H1 (cell line): ENCODE measurements at regions not wholly inside any gene's neighbourhood (a gene's known extent, or its start where the extent isn't known, plus 50 kb on each side); places are given as distances from the start of the nearest gene placed in this dataset.

Experiments
- MAX ChIP-seq: IDR thresholded peaks from 2 replicates; pipeline ENCODE4 v1.6.1; 2012; ENCODE audit warnings: inconsistent platforms

GRCh38 chr20:50313522-50313820, 122.8 kb downstream of the CEBPB start (continued):
- TF ChIP-seq MAX: no peak
- TF ChIP-seq, all 59 proteins: peak for 0
